DMS 273 (cell line): ENCODE measurements at regions not wholly inside any gene's neighbourhood (a gene's known extent, or its start where the extent isn't known, plus 50 kb on each side); places are given as distances from the start of the nearest gene placed in this dataset.
"Not testable (repeated sequence)": the region's sequence is repeated elsewhere in the genome, so short reads cannot be mapped to it uniquely, and the experiment has no call there.

Experiments
- DNase-seq: peaks from one replicate; lab custom pipeline; 2025; ENCODE audit not compliant: unreplicated experiment; lab: John Stamatoyannopoulos, UW

GRCh38 chr5:123701511-123702200, 189.7 kb downstream of the CSNK1G3 start:
- no peak for DNase-seq

GRCh38 chr5:123700624-123701287, 188.8 kb downstream of the CSNK1G3 start:
- no peak for DNase-seq

GRCh38 chr5:123699571-123699970, 187.6 kb downstream of the CSNK1G3 start:
- DNase-seq: no peak

DNA sequence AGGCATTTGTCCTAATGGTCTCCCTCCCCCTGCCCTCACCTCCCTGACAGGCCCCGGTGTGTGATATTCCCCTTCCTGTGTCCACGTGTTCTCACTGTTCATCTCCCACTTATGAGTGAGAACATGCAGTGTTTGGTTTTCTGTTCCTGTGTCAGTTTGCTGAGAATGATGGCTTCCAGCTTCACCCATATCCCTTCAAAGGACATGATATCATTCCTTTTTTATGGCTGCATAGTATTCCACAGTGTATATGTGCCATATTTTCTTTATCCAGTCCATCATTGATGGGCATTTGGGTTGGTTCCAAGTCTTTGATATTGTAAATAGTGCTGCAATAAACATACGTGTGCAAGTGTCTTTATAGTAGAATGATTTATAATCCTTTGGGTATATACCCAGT, 187.0 kb downstream of the CSNK1G3 start:
- not testable (repeated sequence) for DNase-seq

GRCh38 chr5:123696921-123697341, 185.0 kb downstream of the CSNK1G3 start:
- peak; percentile 76 for DNase-seq

GRCh38 chr5:123690821-123691220, 178.8 kb downstream of the CSNK1G3 start:
- no peak for DNase-seq

DNA sequence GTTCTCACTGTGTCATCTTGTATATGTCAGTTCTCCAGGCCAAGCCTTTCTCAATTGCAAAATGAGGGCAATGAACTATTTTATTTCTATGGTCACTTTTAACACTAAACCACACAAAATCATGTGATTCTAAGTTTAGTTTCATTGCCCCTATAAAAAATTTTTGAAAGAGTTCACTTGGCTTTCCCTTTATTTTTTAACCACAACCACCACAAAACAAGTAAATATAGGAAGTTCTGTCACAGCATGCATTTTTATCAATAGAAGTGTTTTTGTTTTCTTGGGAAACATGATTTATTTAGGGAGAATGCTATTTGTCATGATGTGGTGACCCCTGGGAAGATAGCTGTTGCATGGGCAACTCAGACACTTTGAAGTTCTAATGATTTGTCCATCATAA, 169.1 kb downstream of the CSNK1G3 start:
- DNase-seq: no peak

- DNase-seq: peak; percentile 58
These were observed 161.1 kb downstream of the CSNK1G3 start for GRCh38 chr5:123673107-123673506.

DNA sequence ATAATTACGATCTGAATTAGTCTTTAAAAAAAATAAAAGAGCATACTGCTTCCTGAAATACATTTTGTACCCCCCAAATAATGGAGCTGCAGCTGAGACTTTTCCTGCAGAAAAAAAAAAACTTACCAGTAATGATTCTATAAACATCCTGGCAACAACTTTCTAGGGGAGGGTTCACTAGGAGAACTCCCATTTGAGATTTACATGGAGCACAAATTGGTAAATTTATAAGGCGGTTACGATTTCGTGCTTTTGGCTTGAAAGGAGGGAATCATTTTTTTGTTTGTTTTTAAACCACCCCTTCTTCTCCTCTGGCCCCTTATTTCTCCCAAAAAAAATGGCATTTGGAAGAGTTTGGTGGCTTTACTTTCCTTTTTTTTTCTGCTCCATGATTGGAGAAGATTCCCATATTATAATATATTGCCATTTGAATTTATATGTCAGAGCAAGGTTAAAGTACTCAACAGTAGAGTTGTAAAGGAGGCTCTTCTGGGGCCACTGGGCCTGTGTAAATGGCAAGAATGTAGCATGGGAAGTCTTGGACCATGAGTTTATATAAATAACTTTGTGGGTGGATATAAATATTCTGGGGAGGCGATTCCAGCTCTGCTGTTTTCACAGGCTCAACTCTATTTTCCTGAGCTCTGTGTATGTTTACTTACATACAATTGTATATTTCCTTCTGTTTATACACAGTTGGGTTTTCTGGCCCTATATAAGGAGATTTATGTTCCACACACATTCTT, 159.9 kb downstream of the CSNK1G3 start:
- no peak for DNase-seq

DNA sequence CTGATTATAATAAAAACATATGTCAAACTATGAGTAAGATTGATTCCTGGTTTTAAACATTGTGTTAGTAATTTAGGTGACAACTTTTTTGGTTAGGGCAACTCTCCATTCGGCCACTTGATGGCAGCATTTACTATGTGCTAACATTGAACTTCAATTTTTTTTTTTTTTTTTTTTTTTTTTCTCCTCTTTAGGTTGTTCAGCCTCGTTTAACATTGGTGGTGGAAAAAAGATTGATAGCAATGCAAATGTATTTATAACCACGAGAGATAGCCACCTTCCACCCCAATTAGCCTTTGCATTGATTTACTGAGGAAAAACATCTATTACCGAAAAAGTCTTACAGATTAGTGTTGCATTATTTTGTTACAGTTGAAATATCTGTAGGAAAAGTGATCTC, 159.1 kb downstream of the CSNK1G3 start:
- peak; percentile 77 for DNase-seq
